Left ventricle myocardium superior (tissue), 1 donor: ENCODE measurements at regions not wholly inside any gene's neighbourhood (a gene's known extent, or its start where the extent isn't known, plus 50 kb on each side); places are given as distances from the start of the nearest gene placed in this dataset.
"Not testable (repeated sequence)": the region's sequence is repeated elsewhere in the genome, so short reads cannot be mapped to it uniquely, and the experiment has no call there.

Experiments used
- ATAC-seq: fragments of 200-7000 bp; cut with Tn5 transposase; one replicate; pipeline ENCODE4 v1.9.1; 2020; ENCODE audit warnings: mild to moderate bottlenecking, moderate library complexity
- DNase-seq: peaks from one replicate; pipeline ENCODE4 v3.0.0-alpha.2; 2020
- intact Hi-C: fragments of 100-400 bp; cut with micrococcal nuclease; formaldehyde crosslinking; loops from one replicate; pipeline ENCODE4 v1.11.0; 2022
- donor health status: DM: no; HTN: yes; CAD: no; lungs with severe emphysema.

GRCh38 chr7:52791176-52791700 lies 244.2 kb upstream of the POM121L12 start:
- no peak for ATAC-seq
- intact Hi-C loops, result no loop called here
- no peak for DNase-seq

GRCh38 chr7:52786174-52786573 lies 249.3 kb upstream of the POM121L12 start:
- no peak for ATAC-seq
- DNase-seq, result no peak
- intact Hi-C loops, result no loop called here

- intact Hi-C loops, result no loop called here
- DNase-seq (no peak), ATAC-seq (no peak)
Observed at GRCh38 chr7:52782348-52782747, 253.1 kb upstream of the POM121L12 start.

GRCh38 chr7:52781250-52781649 lies 254.2 kb upstream of the POM121L12 start:
- ATAC-seq (no peak), DNase-seq (no peak)

GRCh38 chr7:52779004-52779403 lies 256.4 kb upstream of the POM121L12 start:
- intact Hi-C loops, result no loop called here

More at GRCh38 chr7:52781250-52781649, 254.2 kb upstream of the POM121L12 start:
- intact Hi-C loops, result no loop called here

GRCh38 chr7:52777051-52777822 lies 258.2 kb upstream of the POM121L12 start:
- intact Hi-C loops, result no loop called here
- ATAC-seq (no peak), DNase-seq (no peak)

More at GRCh38 chr7:52779004-52779403, 256.4 kb upstream of the POM121L12 start:
- ATAC-seq, result no peak
- no peak for DNase-seq

- DNase-seq, result no peak
- intact Hi-C loops, result no loop called here
- no peak for ATAC-seq
Observed at GRCh38 chr7:52775876-52776275, 259.6 kb upstream of the POM121L12 start.

GRCh38 chr7:52771177-52771576 lies 264.3 kb upstream of the POM121L12 start:
- intact Hi-C loops, result no loop called here
- DNase-seq, result no peak
- no peak for ATAC-seq

GRCh38 chr7:52764492-52765169 lies 270.8 kb upstream of the POM121L12 start:
- ATAC-seq, result peak; percentile 29
- intact Hi-C loops, result no loop called here
- no peak for DNase-seq

GRCh38 chr7:52758356-52758755 lies 277.1 kb upstream of the POM121L12 start:
- DNase-seq, result peak; percentile 29

GRCh38 chr7:52753855-52754254 lies 281.6 kb upstream of the POM121L12 start:
- intact Hi-C loops, result no loop called here
- DNase-seq (no peak), ATAC-seq (no peak)

More at GRCh38 chr7:52758356-52758755, 277.1 kb upstream of the POM121L12 start:
- ATAC-seq, result peak; percentile 88
- intact Hi-C loops, result no loop called here

GRCh38 chr7:52752891-52753290 lies 282.5 kb upstream of the POM121L12 start:
- DNase-seq, result no peak
- intact Hi-C loops, result no loop called here
- no peak for ATAC-seq

- DNase-seq, result peak; percentile 30
- intact Hi-C loops, result no loop called here
- ATAC-seq, result peak; percentile 25
Observed at GRCh38 chr7:52749880-52750279, 285.6 kb upstream of the POM121L12 start.

- DNase-seq (no peak), ATAC-seq (no peak)
- intact Hi-C loops, result no loop called here
Observed at GRCh38 chr7:52747817-52748216, 287.6 kb upstream of the POM121L12 start.

- ATAC-seq (no peak), DNase-seq (no peak)
- intact Hi-C loops, result no loop called here
Observed at GRCh38 chr7:52741670-52742290, 293.7 kb upstream of the POM121L12 start.

- DNase-seq, result no peak
- intact Hi-C loops, result no loop called here
- no peak for ATAC-seq
Observed at GRCh38 chr7:52735656-52736055, 299.8 kb upstream of the POM121L12 start.

- ATAC-seq, intact Hi-C loops, DNase-seq: not testable (repeated sequence)
Observed at GRCh38 chr7:52728683-52729082, 306.8 kb upstream of the POM121L12 start.

- DNase-seq, result no peak
- ATAC-seq, result no peak
- intact Hi-C loops, result no loop called here
Observed at GRCh38 chr7:52727632-52728031, 307.8 kb upstream of the POM121L12 start.

- no peak for DNase-seq
- ATAC-seq, result no peak
- intact Hi-C loops, result no loop called here
Observed at GRCh38 chr7:52726986-52727385, 308.4 kb upstream of the POM121L12 start.

- no peak for ATAC-seq
- intact Hi-C loops, result no loop called here
Observed at GRCh38 chr7:52726493-52726892, 308.9 kb upstream of the POM121L12 start.

More at GRCh38 chr7:52726493-52726892, 308.9 kb upstream of the POM121L12 start:
- DNase-seq, result no peak
